K562 (cell line): ENCODE measurements at regions not wholly inside any gene's neighbourhood (a gene's known extent, or its start where the extent isn't known, plus 50 kb on each side); places are given as distances from the start of the nearest gene placed in this dataset.

Experiments used
- RUNX1 ChIP-seq: sonication (generic); IDR thresholded peaks from 2 replicates; pipeline ENCODE4 v1.6.1; 2016; ENCODE audit warnings: antibody characterized with exemption, low read depth
- SP1 ChIP-seq: sonication (generic); formaldehyde crosslinking; IDR thresholded peaks from 2 replicates; pipeline ENCODE4 v1.8.1; 2022; ENCODE audit warnings: mild to moderate bottlenecking, missing genetic modification reagents
- TF ChIP-seq, protein P1 (sequence below): sonication (generic); formaldehyde crosslinking; IDR thresholded peaks from 2 replicates; pipeline ENCODE4 v1.8.1; 2023; ENCODE audit warnings: missing genetic modification reagents, mild to moderate bottlenecking, borderline replicate concordance

GRCh38 chr3:115554487-115554807 is 68.9 kb upstream of the GAP43 start:
- no peak for TF ChIP-seq RUNX1
- TF ChIP-seq, protein P1, sequence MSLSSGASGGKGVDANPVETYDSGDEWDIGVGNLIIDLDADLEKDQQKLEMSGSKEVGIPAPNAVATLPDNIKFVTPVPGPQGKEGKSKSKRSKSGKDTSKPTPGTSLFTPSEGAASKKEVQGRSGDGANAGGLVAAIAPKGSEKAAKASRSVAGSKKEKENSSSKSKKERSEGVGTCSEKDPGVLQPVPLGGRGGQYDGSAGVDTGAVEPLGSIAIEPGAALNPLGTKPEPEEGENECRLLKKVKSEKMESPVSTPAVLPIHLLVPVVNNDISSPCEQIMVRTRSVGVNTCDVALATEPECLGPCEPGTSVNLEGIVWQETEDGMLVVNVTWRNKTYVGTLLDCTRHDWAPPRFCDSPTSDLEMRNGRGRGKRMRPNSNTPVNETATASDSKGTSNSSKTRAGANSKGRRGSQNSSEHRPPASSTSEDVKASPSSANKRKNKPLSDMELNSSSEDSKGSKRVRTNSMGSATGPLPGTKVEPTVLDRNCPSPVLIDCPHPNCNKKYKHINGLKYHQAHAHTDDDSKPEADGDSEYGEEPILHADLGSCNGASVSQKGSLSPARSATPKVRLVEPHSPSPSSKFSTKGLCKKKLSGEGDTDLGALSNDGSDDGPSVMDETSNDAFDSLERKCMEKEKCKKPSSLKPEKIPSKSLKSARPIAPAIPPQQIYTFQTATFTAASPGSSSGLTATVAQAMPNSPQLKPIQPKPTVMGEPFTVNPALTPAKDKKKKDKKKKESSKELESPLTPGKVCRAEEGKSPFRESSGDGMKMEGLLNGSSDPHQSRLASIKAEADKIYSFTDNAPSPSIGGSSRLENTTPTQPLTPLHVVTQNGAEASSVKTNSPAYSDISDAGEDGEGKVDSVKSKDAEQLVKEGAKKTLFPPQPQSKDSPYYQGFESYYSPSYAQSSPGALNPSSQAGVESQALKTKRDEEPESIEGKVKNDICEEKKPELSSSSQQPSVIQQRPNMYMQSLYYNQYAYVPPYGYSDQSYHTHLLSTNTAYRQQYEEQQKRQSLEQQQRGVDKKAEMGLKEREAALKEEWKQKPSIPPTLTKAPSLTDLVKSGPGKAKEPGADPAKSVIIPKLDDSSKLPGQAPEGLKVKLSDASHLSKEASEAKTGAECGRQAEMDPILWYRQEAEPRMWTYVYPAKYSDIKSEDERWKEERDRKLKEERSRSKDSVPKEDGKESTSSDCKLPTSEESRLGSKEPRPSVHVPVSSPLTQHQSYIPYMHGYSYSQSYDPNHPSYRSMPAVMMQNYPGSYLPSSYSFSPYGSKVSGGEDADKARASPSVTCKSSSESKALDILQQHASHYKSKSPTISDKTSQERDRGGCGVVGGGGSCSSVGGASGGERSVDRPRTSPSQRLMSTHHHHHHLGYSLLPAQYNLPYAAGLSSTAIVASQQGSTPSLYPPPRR (CRISPR knock-in tag) = no peak
- no peak for TF ChIP-seq SP1 (CRISPR knock-in tag)
